Calu3 (cell line): ENCODE measurements at regions not wholly inside any gene's neighbourhood (a gene's known extent, or its start where the extent isn't known, plus 50 kb on each side); places are given as distances from the start of the nearest gene placed in this dataset.

Experiments used
- BruUV-seq: library from RNA; stranded (reverse); fragments of 400-500 nt; replicated peaks from 2 replicates; lab custom pipeline; 2021; lab: Mats Ljungman, UMichigan
- CTCF ChIA-PET: fragments of 300-600 bp; sonication (Branson Sonifier 250); formaldehyde crosslinking; loops from one replicate; lab custom pipeline; 2022; ENCODE audit warnings: antibody characterized with exemption; lab: Charles Lee
- DNase-seq: peaks from one replicate; pipeline ENCODE4 v3.0.0; 2022
- H3K27ac Mint-ChIP-seq: one replicate; pipeline ENCODE4 v1.8.0; 2022; ENCODE audit warnings: mixed read lengths; ENCODE audit not compliant: unreplicated experiment
- H3K27me3 Mint-ChIP-seq: one replicate; pipeline ENCODE4 v1.8.0; 2022; ENCODE audit warnings: mixed read lengths; ENCODE audit not compliant: unreplicated experiment
- H3K36me3 Mint-ChIP-seq: one replicate; pipeline ENCODE4 v1.8.0; 2022; ENCODE audit warnings: mild to moderate bottlenecking, moderate library complexity, mixed read lengths; ENCODE audit not compliant: insufficient read depth, unreplicated experiment
- H3K4me1 Mint-ChIP-seq: one replicate; pipeline ENCODE4 v1.8.0; 2022; ENCODE audit warnings: mild to moderate bottlenecking, low read depth, mixed read lengths; ENCODE audit not compliant: unreplicated experiment
- H3K4me3 Mint-ChIP-seq: one replicate; pipeline ENCODE4 v1.8.0; 2022; ENCODE audit warnings: mild to moderate bottlenecking, low read depth, moderate library complexity, mixed read lengths; ENCODE audit not compliant: unreplicated experiment
- H3K9me3 Mint-ChIP-seq: one replicate; pipeline ENCODE4 v1.8.0; 2022; ENCODE audit warnings: low read depth, mixed read lengths; ENCODE audit not compliant: unreplicated experiment
- CTCF ChIP-seq: fragments of 200-600 bp; IDR thresholded peaks from one replicate; pipeline ENCODE4 v1.8.0; 2022; ENCODE audit warnings: antibody characterized with exemption; ENCODE audit not compliant: unreplicated experiment
- intact Hi-C: fragments of 100-400 bp; cut with micrococcal nuclease; formaldehyde crosslinking; loops from one replicate; pipeline ENCODE4 v1.10.0; 2022; ENCODE audit not compliant: unreplicated experiment

GRCh38 chr1:30411206-30411605 lies 312.2 kb downstream of the MATN1 start:
- Mint-ChIP-seq H3K4me1 (no peaks in the 10 kb centered on the region), H3K4me3 (no peak overlapping the region), H3K36me3 (no peaks in the 10 kb centered on the region), H3K9me3 (no peaks in the 10 kb centered on the region), H3K27ac (no peak overlapping the region), H3K27me3 (peaks cover 100% of the 10 kb centered on the region)
- BruUV-seq = no TSS peak
- intact Hi-C loops = no loop called here
- DNase-seq = no peak
- CTCF ChIA-PET = interaction anchor here (0.6 kb wide), 1 partner anchor 275 kb away, joined by 3 read pairs; no protein-coding TSS in a partner anchor
- no peak for TF ChIP-seq CTCF

GRCh38 chr1:30410153-30410851 lies 313.1 kb downstream of the MATN1 start:
- Mint-ChIP-seq H3K27ac (no peak overlapping the region), H3K4me3 (no peak overlapping the region), H3K27me3 (peaks cover 100% of the 10 kb centered on the region), H3K4me1 (no peaks in the 10 kb centered on the region), H3K9me3 (no peaks in the 10 kb centered on the region), H3K36me3 (no peaks in the 10 kb centered on the region)
- CTCF ChIA-PET = no interaction called here
- intact Hi-C loops = no loop called here
- no TSS peak for BruUV-seq
- no peak for DNase-seq
- TF ChIP-seq CTCF = no peak

DNA sequence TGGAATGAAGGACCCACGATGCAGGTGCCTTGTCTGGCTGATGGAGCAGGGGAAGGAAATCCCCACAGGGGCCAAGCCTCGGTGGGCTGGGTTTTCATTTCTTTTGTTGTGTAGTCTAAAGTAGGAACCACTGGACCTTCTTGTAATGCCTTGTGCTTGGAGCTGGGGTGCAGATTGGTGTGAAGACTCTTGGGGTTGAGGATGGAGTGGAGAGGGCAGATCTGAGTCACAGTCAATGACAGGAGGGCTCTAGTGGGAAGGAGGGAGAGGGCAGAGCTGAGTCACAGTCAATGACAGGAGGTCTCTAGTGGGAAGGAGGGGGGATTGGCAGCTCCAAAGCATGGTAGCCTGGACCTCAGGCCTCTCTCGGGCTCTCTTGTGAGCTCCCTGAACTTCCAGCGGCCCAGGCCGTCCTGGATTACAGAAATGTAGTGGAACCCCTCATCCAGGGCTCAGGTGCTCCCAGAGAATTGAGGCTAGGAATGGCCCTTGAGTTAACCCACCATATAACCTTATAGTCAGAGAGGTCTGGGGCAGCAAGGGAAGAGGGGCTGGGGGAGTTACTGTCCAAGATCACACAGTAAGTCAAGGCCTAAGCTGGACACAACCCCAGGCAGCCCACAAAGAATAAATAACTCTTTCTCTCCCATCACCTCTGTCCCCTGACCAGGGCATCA lies 313.8 kb downstream of the MATN1 start:
- Mint-ChIP-seq H3K4me1 (no peaks in the 10 kb centered on the region), H3K27ac (no peak overlapping the region), H3K36me3 (no peaks in the 10 kb centered on the region), H3K9me3 (no peaks in the 10 kb centered on the region), H3K4me3 (no peak overlapping the region), H3K27me3 (peaks cover 100% of the 10 kb centered on the region)
- intact Hi-C loops = no loop called here
- CTCF ChIA-PET = no interaction called here
- no peak for TF ChIP-seq CTCF
- DNase-seq = no peak
- BruUV-seq = no TSS peak

DNA sequence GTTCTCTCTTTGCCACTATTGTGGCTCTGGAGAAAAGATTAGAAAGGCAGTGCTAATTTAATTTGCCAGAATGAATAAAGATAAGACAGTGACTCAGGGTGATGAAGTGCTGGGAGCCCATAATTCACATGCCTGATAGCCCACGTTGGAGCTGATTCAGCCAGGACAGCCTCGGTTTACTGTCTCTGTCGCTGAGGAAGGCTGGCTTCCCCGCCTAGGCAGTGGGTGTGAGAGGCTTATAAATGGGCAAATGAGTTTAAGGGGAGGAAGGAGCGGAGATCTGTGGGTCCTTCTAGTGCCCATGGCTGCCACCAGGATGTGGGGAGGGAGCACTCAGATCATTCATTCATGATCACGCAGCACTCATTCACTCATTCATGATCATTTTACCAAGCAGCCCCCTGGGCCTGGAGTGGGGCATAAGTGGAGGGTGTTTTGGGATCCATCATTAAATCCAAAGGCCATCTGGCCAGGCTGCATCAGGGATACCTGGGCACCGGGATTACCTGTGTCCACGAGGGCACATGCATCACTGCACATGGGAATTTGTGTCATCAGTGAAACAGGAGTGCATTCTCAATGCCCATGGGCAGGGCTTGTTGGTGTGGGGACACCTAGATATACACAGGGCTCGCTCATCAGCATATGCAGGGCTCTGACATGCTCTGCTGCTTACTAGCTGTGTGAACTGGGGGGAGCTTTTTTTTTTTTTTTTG lies 315.4 kb downstream of the MATN1 start:
- CTCF ChIA-PET = no interaction called here
- BruUV-seq = no TSS peak
- Mint-ChIP-seq H3K9me3 (no peaks in the 10 kb centered on the region), H3K27ac (no peak overlapping the region), H3K27me3 (peaks cover 100% of the 10 kb centered on the region), H3K4me3 (no peak overlapping the region), H3K36me3 (no peaks in the 10 kb centered on the region), H3K4me1 (no peaks in the 10 kb centered on the region)
- no peak for DNase-seq
- intact Hi-C loops = no loop called here
- TF ChIP-seq CTCF = no peak
